ENCODE measurements at regions not wholly inside any gene's neighbourhood (a gene's known extent, or its start where the extent isn't known, plus 50 kb on each side); places are given as distances from the start of the nearest gene placed in this dataset.

GRCh38 chr5:179408611-179409010 lies 63.4 kb upstream of the ADAMTS2 start:
- TF ChIP-seq, protein P1, sequence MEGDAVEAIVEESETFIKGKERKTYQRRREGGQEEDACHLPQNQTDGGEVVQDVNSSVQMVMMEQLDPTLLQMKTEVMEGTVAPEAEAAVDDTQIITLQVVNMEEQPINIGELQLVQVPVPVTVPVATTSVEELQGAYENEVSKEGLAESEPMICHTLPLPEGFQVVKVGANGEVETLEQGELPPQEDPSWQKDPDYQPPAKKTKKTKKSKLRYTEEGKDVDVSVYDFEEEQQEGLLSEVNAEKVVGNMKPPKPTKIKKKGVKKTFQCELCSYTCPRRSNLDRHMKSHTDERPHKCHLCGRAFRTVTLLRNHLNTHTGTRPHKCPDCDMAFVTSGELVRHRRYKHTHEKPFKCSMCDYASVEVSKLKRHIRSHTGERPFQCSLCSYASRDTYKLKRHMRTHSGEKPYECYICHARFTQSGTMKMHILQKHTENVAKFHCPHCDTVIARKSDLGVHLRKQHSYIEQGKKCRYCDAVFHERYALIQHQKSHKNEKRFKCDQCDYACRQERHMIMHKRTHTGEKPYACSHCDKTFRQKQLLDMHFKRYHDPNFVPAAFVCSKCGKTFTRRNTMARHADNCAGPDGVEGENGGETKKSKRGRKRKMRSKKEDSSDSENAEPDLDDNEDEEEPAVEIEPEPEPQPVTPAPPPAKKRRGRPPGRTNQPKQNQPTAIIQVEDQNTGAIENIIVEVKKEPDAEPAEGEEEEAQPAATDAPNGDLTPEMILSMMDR (IDR thresholded peaks at IDR 0.05) = no peak
- TF ChIP-seq POLR2A (IDR thresholded peaks at IDR 0.05) = no peak
